ENCODE measurements at regions not wholly inside any gene's neighbourhood (a gene's known extent, or its start where the extent isn't known, plus 50 kb on each side); places are given as distances from the start of the nearest gene placed in this dataset.

- no peak for DNase-seq
Observed at GRCh38 chr6:167583412-167583811, 243.3 kb upstream of the AFDN start.

- DNase-seq = no peak
Observed at GRCh38 chr6:167588181-167588919, 238.4 kb upstream of the AFDN start.

- no peak for DNase-seq
Observed at GRCh38 chr6:167588920-167589614, 237.6 kb upstream of the AFDN start.

- DNase-seq = no peak
Observed at GRCh38 chr6:167589615-167589940, 237.1 kb upstream of the AFDN start.

DNA sequence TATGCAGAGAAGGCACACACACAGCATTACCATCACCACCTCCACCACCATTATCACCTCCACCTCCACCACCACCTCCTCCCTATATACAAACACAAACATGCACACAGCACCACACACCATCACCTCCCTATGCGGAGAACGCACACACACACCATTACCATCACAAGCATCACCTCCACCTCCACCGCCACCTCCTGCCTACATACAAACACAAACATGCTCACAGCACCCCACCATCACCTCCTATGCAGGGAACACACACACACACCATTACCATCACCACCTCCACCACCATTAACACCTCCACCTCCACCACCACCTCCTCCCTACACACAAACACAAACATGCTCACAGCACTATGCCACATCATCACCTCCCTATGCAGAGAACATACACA, 236.5 kb upstream of the AFDN start:
- DNase-seq = no peak
